Endodermal cell (in vitro differentiated cells): ENCODE measurements at regions not wholly inside any gene's neighbourhood (a gene's known extent, or its start where the extent isn't known, plus 50 kb on each side); places are given as distances from the start of the nearest gene placed in this dataset.

Source experiments
- DNase-seq: peaks from one replicate; pipeline ENCODE4 v3.0.0-alpha.2; 2017
- H3K27ac ChIP-seq: 2 replicates; pipeline ENCODE4 v1.5.1; 2013; ENCODE audit warnings: mild to moderate bottlenecking, low read depth, low read length, moderate library complexity
- H3K27me3 ChIP-seq: 2 replicates; pipeline ENCODE4 v1.6.1; 2013; ENCODE audit warnings: mild to moderate bottlenecking, low read length, moderate library complexity; ENCODE audit not compliant: insufficient read depth, control insufficient read depth, poor library complexity, severe bottlenecking
- H3K36me3 ChIP-seq: 2 replicates; pipeline ENCODE4 v1.7.0; 2013; ENCODE audit warnings: mild to moderate bottlenecking, low read length, moderate library complexity; ENCODE audit not compliant: control insufficient read depth, insufficient read depth
- H3K4me1 ChIP-seq: one replicate; pipeline ENCODE4 v1.7.0; 2013; ENCODE audit warnings: low read length; ENCODE audit not compliant: control insufficient read depth, insufficient read depth
- H3K4me3 ChIP-seq: 2 replicates; pipeline ENCODE4 v1.5.1; 2013; ENCODE audit warnings: mild to moderate bottlenecking, low read length, moderate library complexity
- H3K9ac ChIP-seq: 2 replicates; pipeline ENCODE4 v1.6.1; 2013; ENCODE audit warnings: mild to moderate bottlenecking, low read length, moderate library complexity; ENCODE audit not compliant: poor library complexity, severe bottlenecking; ENCODE audit errors: extremely low read depth
- H3K9me3 ChIP-seq: 2 replicates; pipeline ENCODE4 v1.6.1; 2013; ENCODE audit warnings: mild to moderate bottlenecking, low read length, moderate library complexity; ENCODE audit not compliant: control insufficient read depth
- H3K27ac Mint-ChIP-seq: 2 replicates; pipeline ENCODE4 v1.8.0; 2020; ENCODE audit warnings: mixed read lengths
- H3K27me3 Mint-ChIP-seq: 2 replicates; pipeline ENCODE4 v1.8.0; 2021; ENCODE audit warnings: mild to moderate bottlenecking, mixed read lengths; ENCODE audit not compliant: insufficient read depth
- H3K36me3 Mint-ChIP-seq: 2 replicates; pipeline ENCODE4 v1.8.0; 2020; ENCODE audit warnings: low read depth, mixed read lengths
- H3K4me1 Mint-ChIP-seq: 2 replicates; pipeline ENCODE4 v1.8.0; 2020; ENCODE audit warnings: mixed read lengths
- H3K4me3 Mint-ChIP-seq: 2 replicates; pipeline ENCODE4 v1.8.0; 2020; ENCODE audit warnings: mild to moderate bottlenecking, moderate library complexity, mixed read lengths
- H3K9me3 Mint-ChIP-seq: 2 replicates; pipeline ENCODE4 v1.8.0; 2020; ENCODE audit warnings: mild to moderate bottlenecking, mixed read lengths
- CTCF ChIP-seq: fragments of 200-600 bp; sonication (generic); conservative IDR thresholded peaks from 2 replicates; pipeline ENCODE4 v1.5.0; 2021; ENCODE audit warnings: antibody characterized with exemption, mild to moderate bottlenecking
- WGBS, 2 experiments: methylation state at CpG; one replicate each; pipeline versions ENCODE4 v1.1.5 to v1.1.7; 2013; ENCODE audit warnings: missing lambda C conversion rate in 2 of 2, mixed read lengths in 1 of 2; ENCODE audit not compliant: insufficient coverage in 1 of 2, insufficient read length in 1 of 2; 5-methylcytosine and 5-hydroxymethylcytosine counted together

DNA sequence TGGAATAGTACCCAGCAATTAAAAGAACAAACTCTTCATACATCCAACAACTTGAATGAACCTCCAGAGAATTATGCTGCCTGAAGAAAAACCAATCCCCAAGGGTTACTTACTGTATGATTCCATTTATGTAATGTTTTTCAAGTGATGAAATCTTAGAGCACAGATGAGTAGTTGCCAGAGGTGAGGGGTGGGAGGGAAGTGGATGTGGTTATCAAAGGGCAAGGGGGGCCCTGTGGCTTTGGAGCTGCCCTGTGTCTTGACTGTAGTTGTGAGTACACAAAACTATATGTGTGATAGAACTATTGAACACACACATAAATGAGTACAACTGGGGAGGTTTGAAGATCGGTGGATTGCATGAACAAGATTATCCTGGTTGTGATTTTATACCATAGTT, 115.8 kb upstream of the SLC25A48 start:
- Histone ChIP-seq H3K27ac (no peak overlapping the region), H3K36me3 (no peaks in the 10 kb centered on the region), H3K4me1 (peaks cover 6% of the 10 kb centered on the region), H3K9ac (no peak overlapping the region), H3K27me3 (no peaks in the 10 kb centered on the region), H3K9me3 (no peaks in the 10 kb centered on the region), H3K4me3 (no peak overlapping the region)
- no peak for TF ChIP-seq CTCF
- WGBS, 2 experiments: 83% methylated on average over 1 of the region's 1 CpG; no CpG with 5 or more reads in 1 of the 2 experiments
- H3K4me1 Mint-ChIP-seq: peaks cover 25% of the 10 kb centered on the region
- no peaks in the 10 kb centered on the region for H3K9me3 Mint-ChIP-seq
- H3K27me3 Mint-ChIP-seq: peaks cover 35% of the 10 kb centered on the region
- no peaks in the 10 kb centered on the region for H3K36me3 Mint-ChIP-seq
- no peak overlapping the region for H3K4me3 Mint-ChIP-seq
- DNase-seq: no peak
- H3K27ac Mint-ChIP-seq: no peak overlapping the region

DNA sequence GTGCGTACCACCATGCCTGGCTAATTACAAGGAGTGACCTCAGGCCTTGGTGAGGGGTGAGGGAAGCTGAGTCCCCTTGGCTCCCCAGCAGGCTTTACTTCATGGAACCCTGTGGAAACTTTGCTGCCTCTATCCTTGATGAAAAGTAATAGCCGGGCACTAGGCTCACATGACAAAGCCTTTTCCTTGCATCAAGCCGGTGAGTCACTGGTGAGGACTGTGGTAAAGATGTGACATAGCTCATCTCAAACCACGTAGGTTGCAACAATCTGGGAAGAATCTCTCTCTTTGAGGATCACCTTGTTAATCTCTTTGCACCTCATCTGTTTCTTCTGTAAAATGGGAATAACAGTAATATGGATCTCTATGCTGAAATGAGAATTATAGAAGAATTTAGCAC, 116.3 kb upstream of the SLC25A48 start:
- Mint-ChIP-seq H3K27ac (no peak overlapping the region), H3K4me3 (no peak overlapping the region), H3K36me3 (no peaks in the 10 kb centered on the region), H3K27me3 (peaks cover 35% of the 10 kb centered on the region), H3K9me3 (no peaks in the 10 kb centered on the region), H3K4me1 (peaks cover 20% of the 10 kb centered on the region)
- Histone ChIP-seq H3K9ac (no peak overlapping the region), H3K36me3 (no peaks in the 10 kb centered on the region), H3K27ac (no peak overlapping the region), H3K27me3 (no peaks in the 10 kb centered on the region), H3K4me1 (peaks cover 4% of the 10 kb centered on the region), H3K4me3 (no peak overlapping the region), H3K9me3 (no peaks in the 10 kb centered on the region)
- DNase-seq: no peak
- no peak for TF ChIP-seq CTCF
- WGBS, 2 experiments: 84 to 86% methylated on average over 2 to 4 of the region's 4 CpGs

GRCh38 chr5:135715267-135716055, 119.0 kb upstream of the SLC25A48 start:
- H3K4me3 Mint-ChIP-seq: no peak overlapping the region
- H3K4me1 Mint-ChIP-seq: peaks cover 20% of the 10 kb centered on the region
- Histone ChIP-seq H3K9ac (no peak overlapping the region), H3K27ac (no peak overlapping the region), H3K27me3 (no peaks in the 10 kb centered on the region), H3K4me3 (no peak overlapping the region), H3K36me3 (no peaks in the 10 kb centered on the region), H3K9me3 (no peaks in the 10 kb centered on the region), H3K4me1 (no peaks in the 10 kb centered on the region)
- WGBS, 2 experiments: 93 to 95% methylated on average over 2 to 4 of the region's 4 CpGs
- peaks cover 39% of the 10 kb centered on the region for H3K27me3 Mint-ChIP-seq
- H3K9me3 Mint-ChIP-seq: no peaks in the 10 kb centered on the region
- H3K36me3 Mint-ChIP-seq: no peaks in the 10 kb centered on the region
- no peak for TF ChIP-seq CTCF
- no peak for DNase-seq
- H3K27ac Mint-ChIP-seq: no peak overlapping the region
